Ishikawa (cell line): ENCODE measurements at regions not wholly inside any gene's neighbourhood (a gene's known extent, or its start where the extent isn't known, plus 50 kb on each side); places are given as distances from the start of the nearest gene placed in this dataset.

ENCODE experiments used
- CEBPB ChIP-seq: IDR thresholded peaks from 2 replicates; pipeline ENCODE4 v1.6.1; 2012
- CREB1 ChIP-seq: IDR thresholded peaks from 2 replicates; pipeline ENCODE4 v1.6.1; 2012; ENCODE audit warnings: low read depth
- EGR1 ChIP-seq: IDR thresholded peaks from 2 replicates; pipeline ENCODE4 v1.6.1; 2012
- EP300 ChIP-seq: IDR thresholded peaks from 2 replicates; pipeline ENCODE4 v1.6.1; 2012; ENCODE audit warnings: borderline replicate concordance
- FOXM1 ChIP-seq: IDR thresholded peaks from 2 replicates; pipeline ENCODE4 v1.6.1; 2012; ENCODE audit warnings: low read depth, borderline replicate concordance
- MAX ChIP-seq: IDR thresholded peaks from 2 replicates; pipeline ENCODE4 v1.6.1; 2012
- NFIC ChIP-seq: IDR thresholded peaks from 2 replicates; pipeline ENCODE4 v1.6.1; 2012
- RAD21 ChIP-seq: IDR thresholded peaks from 2 replicates; pipeline ENCODE4 v1.6.1; 2012; ENCODE audit warnings: low read depth
- REST ChIP-seq: IDR thresholded peaks from 2 replicates; pipeline ENCODE4 v1.6.1; 2012; ENCODE audit warnings: low read depth, mild to moderate bottlenecking
- TAF1 ChIP-seq: IDR thresholded peaks from 2 replicates; pipeline ENCODE4 v1.6.1; 2012; ENCODE audit warnings: low read depth, mild to moderate bottlenecking
- TCF12 ChIP-seq: IDR thresholded peaks from 2 replicates; pipeline ENCODE4 v1.6.1; 2012; ENCODE audit warnings: low read depth
- TEAD4 ChIP-seq: IDR thresholded peaks from 2 replicates; pipeline ENCODE4 v1.6.1; 2012
- USF1 ChIP-seq: IDR thresholded peaks from 2 replicates; pipeline ENCODE4 v1.6.1; 2012
- YY1 ChIP-seq: IDR thresholded peaks from 2 replicates; pipeline ENCODE4 v1.6.1; 2012; ENCODE audit warnings: low read depth
- ZBTB7A ChIP-seq: IDR thresholded peaks from 2 replicates; pipeline ENCODE4 v1.6.1; 2012; ENCODE audit warnings: low read depth

DNA sequence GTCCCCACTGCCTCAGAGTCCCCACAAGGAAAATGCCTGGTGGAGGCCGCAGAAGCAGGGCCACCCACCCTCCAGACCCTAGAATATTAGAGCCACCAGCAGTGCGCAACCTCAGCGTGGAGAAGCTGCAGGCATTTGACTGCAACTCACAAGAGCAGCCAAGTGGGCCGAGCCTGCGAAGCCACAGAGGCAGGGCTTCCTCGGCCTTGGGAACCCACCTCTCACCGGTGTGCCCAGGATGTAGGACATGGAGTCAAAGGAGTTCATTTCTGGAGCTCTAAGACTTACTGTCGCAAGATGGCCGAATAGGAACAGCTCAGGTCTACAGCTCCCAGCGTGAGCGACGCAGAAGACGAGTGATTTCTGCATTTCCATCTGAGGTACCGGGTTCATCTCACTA is 397.9 kb upstream of the PIK3R1 start:
- no peak for TF ChIP-seq REST
- no peak for TF ChIP-seq USF1
- no peak for TF ChIP-seq RAD21

DNA sequence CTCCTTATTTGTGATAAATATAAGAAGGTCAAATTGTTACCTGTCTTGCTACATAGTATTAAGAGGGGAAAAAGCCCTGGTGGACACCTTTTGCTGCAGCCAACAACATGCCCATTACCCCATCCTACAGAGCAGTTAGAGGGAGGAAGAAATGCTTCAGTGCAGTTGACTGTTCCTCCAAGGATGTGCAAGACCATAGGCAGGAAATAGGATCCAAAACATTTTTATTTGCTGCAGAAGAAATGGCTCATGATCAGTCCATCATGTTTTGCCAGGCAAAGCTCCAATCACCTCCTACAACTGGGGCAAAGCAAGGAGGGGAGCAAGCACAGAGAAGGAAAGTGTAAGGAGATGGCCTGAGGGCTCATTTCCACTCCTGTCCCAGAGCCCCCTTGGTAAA is 399.1 kb upstream of the PIK3R1 start:
- no peak for TF ChIP-seq CEBPB
- TF ChIP-seq YY1 = no peak
- TF ChIP-seq EGR1 = no peak
- no peak for TF ChIP-seq TEAD4

DNA sequence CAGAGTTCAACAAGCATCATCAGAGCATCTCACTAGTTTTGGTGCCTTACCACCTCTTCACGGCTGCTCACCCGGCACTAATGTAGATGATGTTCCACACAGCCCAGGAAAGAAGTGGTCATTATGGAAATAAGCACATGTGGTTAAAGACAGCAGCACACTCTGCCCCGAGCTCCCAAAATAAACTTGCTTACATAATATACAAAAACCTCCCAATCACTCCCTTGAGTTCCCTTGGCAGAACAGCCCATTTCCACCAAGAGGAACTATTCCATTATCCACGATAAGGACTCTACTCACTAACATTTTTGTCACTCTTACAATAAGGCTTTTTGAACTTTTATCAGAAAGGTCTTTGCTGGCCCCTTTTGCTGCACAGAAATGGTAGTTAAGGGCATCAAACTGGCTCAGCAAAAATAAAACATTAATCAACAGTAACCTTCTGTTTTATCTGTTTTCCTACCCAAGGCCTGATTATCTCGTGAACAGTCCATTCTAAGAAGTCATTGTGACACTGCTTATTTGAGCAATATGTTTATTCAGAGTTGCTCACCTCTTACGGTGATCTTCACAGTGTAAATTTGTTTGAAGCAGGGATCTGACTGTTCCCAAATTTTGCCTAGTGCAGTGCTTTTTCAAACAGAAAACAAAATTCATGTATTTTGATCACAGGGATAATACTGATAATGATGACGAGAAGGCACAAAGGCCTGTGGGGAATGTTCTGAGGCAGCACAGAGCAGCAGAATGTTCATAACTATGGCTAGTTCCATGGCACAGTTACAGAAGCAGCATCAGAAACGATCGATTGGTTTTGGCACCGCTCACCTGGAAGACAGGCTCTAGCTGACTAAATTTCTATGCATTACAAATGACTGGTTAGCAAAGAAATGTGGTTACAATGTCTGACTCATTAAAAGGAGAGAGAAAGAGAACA is 399.8 kb upstream of the PIK3R1 start:
- TF ChIP-seq FOXM1 = no peak
- TF ChIP-seq EP300 = no peak
- no peak for TF ChIP-seq RAD21
- TF ChIP-seq TEAD4 = no peak
- no peak for TF ChIP-seq ZBTB7A
- TF ChIP-seq NFIC = no peak
- no peak for TF ChIP-seq YY1
- no peak for TF ChIP-seq CREB1
- no peak for TF ChIP-seq CEBPB
- no peak for TF ChIP-seq TAF1
- no peak for TF ChIP-seq TCF12
- no peak for TF ChIP-seq EGR1

GRCh38 chr5:67814569-67815311 is 400.8 kb upstream of the PIK3R1 start:
- TF ChIP-seq TCF12 = no peak
- TF ChIP-seq ZBTB7A = no peak
- no peak for TF ChIP-seq NFIC
- TF ChIP-seq FOXM1 = no peak
- no peak for TF ChIP-seq REST
- TF ChIP-seq TAF1 = no peak
- TF ChIP-seq RAD21 = no peak
- no peak for TF ChIP-seq CREB1
- no peak for TF ChIP-seq EP300
- TF ChIP-seq CEBPB = no peak
- TF ChIP-seq TEAD4 = no peak
- no peak for TF ChIP-seq EGR1
- TF ChIP-seq YY1 = no peak
- TF ChIP-seq USF1 = no peak
- no peak for TF ChIP-seq MAX

- TF ChIP-seq NFIC = no peak
- TF ChIP-seq MAX = no peak
- TF ChIP-seq TCF12 = no peak
- TF ChIP-seq TAF1 = no peak
- TF ChIP-seq RAD21 = no peak
- no peak for TF ChIP-seq TEAD4
- no peak for TF ChIP-seq ZBTB7A
- no peak for TF ChIP-seq CREB1
- TF ChIP-seq CEBPB = no peak
- no peak for TF ChIP-seq EGR1
- no peak for TF ChIP-seq FOXM1
- no peak for TF ChIP-seq YY1
- no peak for TF ChIP-seq EP300
- TF ChIP-seq USF1 = no peak
- no peak for TF ChIP-seq REST
These were observed 401.5 kb upstream of the PIK3R1 start for GRCh38 chr5:67813877-67814539.
